GM11168 (cell line): ENCODE measurements at regions not wholly inside any gene's neighbourhood (a gene's known extent, or its start where the extent isn't known, plus 50 kb on each side); places are given as distances from the start of the nearest gene placed in this dataset.

ENCODE experiments used
- in situ Hi-C: fragments of 300-500 bp; cut with MboI; formaldehyde crosslinking; loops from one replicate; pipeline ENCODE4 v1.12.0; 2022; ENCODE audit warnings: low sequenced_read_pairs; ENCODE audit not compliant: unreplicated experiment

DNA sequence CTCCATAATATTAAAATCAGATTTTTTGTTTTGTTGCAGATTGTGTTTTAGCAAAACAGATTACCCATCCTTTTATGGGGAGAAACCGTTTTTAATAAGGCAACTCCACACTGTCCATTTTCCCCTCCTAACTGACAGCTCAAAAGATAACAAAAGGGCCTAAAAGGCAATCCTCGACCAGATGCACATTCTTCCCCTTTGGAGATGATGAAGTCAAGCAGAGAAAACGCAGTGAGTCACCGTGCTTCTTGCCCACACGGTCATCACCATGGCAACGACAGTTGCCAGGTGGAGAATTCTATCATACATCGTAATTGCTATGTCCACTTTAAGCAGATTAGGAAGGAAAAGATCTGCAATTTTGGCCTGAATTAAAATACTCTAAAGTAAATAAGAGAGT lies 96.4 kb downstream of the DIRAS2 start:
- in situ Hi-C loops, result no loop called here

GRCh38 chr9:90547896-90548295 lies 94.7 kb downstream of the DIRAS2 start:
- in situ Hi-C loops, result no loop called here

DNA sequence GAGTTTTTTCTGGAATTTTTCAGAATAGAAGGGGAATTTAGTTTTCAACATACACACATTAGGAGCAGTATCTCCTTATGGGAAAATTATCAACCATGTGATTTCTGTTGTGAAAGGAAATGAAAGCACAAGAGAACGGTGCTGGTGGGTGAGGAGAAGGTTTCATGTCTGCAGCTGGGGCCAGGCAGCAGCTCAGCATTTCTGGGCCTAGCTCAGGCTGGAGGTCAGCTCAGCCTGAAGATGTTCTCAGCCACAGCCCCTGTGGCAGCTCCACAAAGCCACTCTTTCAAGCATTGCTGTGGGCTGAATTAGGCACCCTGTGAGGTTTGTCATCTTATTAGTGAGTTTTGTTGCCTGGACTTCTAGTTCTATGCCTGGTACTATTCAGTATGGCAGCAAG lies 90.3 kb downstream of the DIRAS2 start:
- in situ Hi-C loops, result no loop called here

GRCh38 chr9:90555351-90556057 lies 87.1 kb downstream of the DIRAS2 start:
- in situ Hi-C loops, result no loop called here

- in situ Hi-C loops, result no loop called here
These were observed 85.5 kb downstream of the DIRAS2 start for GRCh38 chr9:90556897-90557675.

DNA sequence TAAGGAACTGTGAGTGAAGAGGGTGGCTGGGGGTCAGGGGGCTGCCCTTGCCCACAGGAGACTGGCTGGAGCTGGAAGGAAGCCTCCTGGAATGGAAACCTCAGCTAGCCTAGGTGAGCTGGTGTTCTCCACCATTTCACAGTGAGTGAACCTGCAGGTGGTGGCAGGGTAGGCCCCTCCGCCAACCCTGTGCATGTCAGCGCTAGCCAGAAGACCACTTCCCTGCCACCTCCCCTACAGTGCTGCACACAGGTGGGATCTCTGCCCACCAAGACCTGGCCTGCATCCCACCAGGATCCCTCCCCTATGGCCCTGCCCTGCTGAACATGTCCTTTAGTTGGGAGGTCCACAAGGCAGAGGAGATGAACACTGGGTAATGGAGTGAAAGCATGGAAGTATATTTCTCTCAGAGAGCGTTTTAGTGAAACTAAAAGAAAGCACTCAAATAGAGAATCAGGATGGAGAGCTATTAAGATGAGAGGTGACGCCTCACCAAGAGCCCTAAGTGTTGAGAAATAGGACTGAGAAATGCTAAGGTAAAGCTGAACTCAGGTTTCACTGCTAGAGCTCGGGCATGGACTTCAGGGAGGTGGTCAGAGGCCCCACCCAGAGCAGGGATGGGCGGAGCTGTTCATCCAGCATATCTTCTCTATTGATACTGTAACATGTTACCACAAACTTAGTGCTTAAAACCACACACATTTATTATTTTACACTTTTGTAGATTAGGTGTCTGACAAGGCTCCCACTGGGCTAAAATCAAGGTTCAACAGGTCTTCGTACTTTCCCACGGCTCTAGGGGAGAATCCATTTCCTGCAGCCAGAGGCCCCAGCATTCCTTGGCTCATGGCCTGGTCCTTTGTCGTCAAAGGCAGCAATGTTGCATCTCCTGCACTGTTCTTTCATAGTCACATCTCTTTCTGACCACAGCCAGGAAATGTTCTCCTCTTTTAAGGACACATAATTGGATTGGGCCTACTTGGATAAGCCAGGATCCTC lies 83.2 kb downstream of the DIRAS2 start:
- in situ Hi-C loops, result no loop called here
